HepG2 (cell line): ENCODE measurements at regions not wholly inside any gene's neighbourhood (a gene's known extent, or its start where the extent isn't known, plus 50 kb on each side); places are given as distances from the start of the nearest gene placed in this dataset.

Source experiments
- BCL6 ChIP-seq: IDR thresholded peaks from 2 replicates; pipeline ENCODE4 v1.6.1; 2016; ENCODE audit warnings: missing genetic modification reagents, missing compliant biosample characterization
- CAMTA2 ChIP-seq: sonication (generic); formaldehyde crosslinking; IDR thresholded peaks from 2 replicates; pipeline ENCODE4 v1.4.0; 2020; ENCODE audit warnings: mild to moderate bottlenecking, missing genetic modification reagents, borderline replicate concordance
- DMAP1 ChIP-seq: IDR thresholded peaks from 2 replicates; pipeline ENCODE4 v1.6.1; 2016
- DR1 ChIP-seq: sonication (generic); formaldehyde crosslinking; IDR thresholded peaks from 2 replicates; pipeline ENCODE4 v1.8.0; 2021; ENCODE audit warnings: mild to moderate bottlenecking, missing genetic modification reagents, inconsistent platforms
- FOXM1 ChIP-seq: sonication (generic); formaldehyde crosslinking; IDR thresholded peaks from 2 replicates; pipeline ENCODE4 v1.5.0; 2020; ENCODE audit warnings: missing genetic modification reagents
- HMG20A ChIP-seq: IDR thresholded peaks from 2 replicates; pipeline ENCODE4 v1.6.1; 2016; ENCODE audit warnings: borderline replicate concordance
- KAT2B ChIP-seq: fragments of 150-350 bp; IDR thresholded peaks from 2 replicates; pipeline ENCODE4 v1.6.1; 2014; ENCODE audit warnings: low read depth, low read length, borderline replicate concordance
- MNT ChIP-seq: fragments of 450-650 bp; IDR thresholded peaks from 2 replicates; pipeline ENCODE4 v1.6.1; 2016
- PRDM15 ChIP-seq: sonication (generic); formaldehyde crosslinking; IDR thresholded peaks from 2 replicates; pipeline ENCODE4 v1.4.0; 2020; ENCODE audit warnings: missing genetic modification reagents
- RAD51 ChIP-seq: fragments of 450-650 bp; IDR thresholded peaks from 2 replicates; pipeline ENCODE4 v1.6.1; 2016; ENCODE audit warnings: borderline replicate concordance
- SAFB2 ChIP-seq: sonication (generic); formaldehyde crosslinking; IDR thresholded peaks from 2 replicates; pipeline ENCODE4 v1.5.1; 2020; ENCODE audit warnings: missing genetic modification reagents, low read depth, mild to moderate bottlenecking, borderline replicate concordance
- SOX5 ChIP-seq: IDR thresholded peaks from 2 replicates; pipeline ENCODE4 v1.6.1; 2016; ENCODE audit warnings: borderline replicate concordance
- XRCC5 ChIP-seq: fragments of 200-400 bp; formaldehyde crosslinking; optimal IDR thresholded peaks from 2 replicates; pipeline ENCODE3; 2017; ENCODE audit warnings: mild to moderate bottlenecking, low read length
- ZBTB4 ChIP-seq: sonication (generic); formaldehyde crosslinking; IDR thresholded peaks from 2 replicates; pipeline ENCODE4 v1.4.0; 2020; ENCODE audit warnings: missing genetic modification reagents, mild to moderate bottlenecking, borderline replicate concordance
- ZMYM3 ChIP-seq: sonication (generic); formaldehyde crosslinking; IDR thresholded peaks from 2 replicates; pipeline ENCODE4 v1.5.1; 2020; ENCODE audit warnings: mild to moderate bottlenecking, missing genetic modification reagents
- ZNF256 ChIP-seq: sonication (generic); formaldehyde crosslinking; conservative IDR thresholded peaks from 2 replicates; pipeline ENCODE4 v1.4.0; 2020; ENCODE audit warnings: missing genetic modification reagents
- ZNF275 ChIP-seq: sonication (generic); formaldehyde crosslinking; IDR thresholded peaks from 2 replicates; pipeline ENCODE4 v1.8.0; 2022; ENCODE audit warnings: missing genetic modification reagents, mild to moderate bottlenecking, inconsistent platforms, borderline replicate concordance
- ZNF3 ChIP-seq: IDR thresholded peaks from 2 replicates; pipeline ENCODE4 v1.7.0; 2017; ENCODE audit warnings: inconsistent platforms
- ZNF441 ChIP-seq: sonication (generic); formaldehyde crosslinking; IDR thresholded peaks from 2 replicates; pipeline ENCODE4 v1.7.0; 2021; ENCODE audit warnings: missing genetic modification reagents, borderline replicate concordance
- ZNF451 ChIP-seq: sonication (generic); formaldehyde crosslinking; IDR thresholded peaks from 2 replicates; pipeline ENCODE4 v1.5.0; 2020; ENCODE audit warnings: mild to moderate bottlenecking, missing genetic modification reagents
- ZNF530 ChIP-seq: sonication (generic); formaldehyde crosslinking; IDR thresholded peaks from 2 replicates; pipeline ENCODE4 v1.5.0; 2020; ENCODE audit warnings: low read depth, mild to moderate bottlenecking, missing genetic modification reagents
- ZNF737 ChIP-seq: sonication (generic); formaldehyde crosslinking; IDR thresholded peaks from 2 replicates; pipeline ENCODE4 v1.5.0; 2020; ENCODE audit warnings: missing genetic modification reagents, mild to moderate bottlenecking, borderline replicate concordance

GRCh38 chr2:64404002-64404731 is 49.8 kb upstream of the LGALSL start (continued):
- TF ChIP-seq HMG20A (CRISPR knock-in tag), result peak; percentile 35; the same call in 1 of the 2 replicates
- TF ChIP-seq DMAP1, result no peak
- TF ChIP-seq ZMYM3 (CRISPR knock-in tag), result no peak
- no peak for TF ChIP-seq PRDM15 (CRISPR knock-in tag)
- TF ChIP-seq CAMTA2 (CRISPR knock-in tag), result no peak
- no peak for TF ChIP-seq ZNF441
- TF ChIP-seq ZBTB4 (CRISPR knock-in tag), result no peak
- no peak for TF ChIP-seq SAFB2
- TF ChIP-seq ZNF737 (CRISPR knock-in tag), result no peak
- TF ChIP-seq ZNF256 (CRISPR knock-in tag), result no peak
- TF ChIP-seq ZNF275 (CRISPR knock-in tag), result no peak
- TF ChIP-seq XRCC5, result peak; percentile 49
- TF ChIP-seq ZNF530 (CRISPR knock-in tag), result no peak
- TF ChIP-seq RAD51, result no peak
- no peak for TF ChIP-seq DR1 (CRISPR knock-in tag)
- no peak for TF ChIP-seq KAT2B
- no peak for TF ChIP-seq BCL6 (CRISPR knock-in tag)
- TF ChIP-seq SOX5 (CRISPR knock-in tag), result peak; percentile 83; the same call in 1 of the 2 replicates
- TF ChIP-seq ZNF3 (CRISPR knock-in tag), result no peak
- no peak for TF ChIP-seq FOXM1 (CRISPR knock-in tag)
- TF ChIP-seq MNT, result no peak
- TF ChIP-seq ZNF451 (CRISPR knock-in tag), result no peak
